Neural crest cell (in vitro differentiated cells): ENCODE measurements at regions not wholly inside any gene's neighbourhood (a gene's known extent, or its start where the extent isn't known, plus 50 kb on each side); places are given as distances from the start of the nearest gene placed in this dataset.

ENCODE experiments used
- DNase-seq: peaks from one replicate; pipeline ENCODE4 v3.0.0; 2021; ENCODE audit warnings: low read depth, mixed read lengths, low spot score
- H3K27ac Mint-ChIP-seq: one replicate; pipeline ENCODE4 v1.8.0; 2021; ENCODE audit warnings: mild to moderate bottlenecking, mixed read lengths; ENCODE audit not compliant: unreplicated experiment
- H3K27me3 Mint-ChIP-seq: 2 replicates; pipeline ENCODE4 v1.8.0; 2021; ENCODE audit warnings: low read depth, mild to moderate bottlenecking, mixed read lengths
- H3K36me3 Mint-ChIP-seq: 2 replicates; pipeline ENCODE4 v1.8.0; 2021; ENCODE audit warnings: low read depth, mild to moderate bottlenecking, mixed read lengths
- H3K4me1 Mint-ChIP-seq: 2 replicates; pipeline ENCODE4 v1.8.0; 2021; ENCODE audit warnings: mixed read lengths
- H3K4me3 Mint-ChIP-seq: one replicate; pipeline ENCODE4 v1.8.0; 2021; ENCODE audit warnings: mild to moderate bottlenecking, mixed read lengths
- H3K9me3 Mint-ChIP-seq: 2 replicates; pipeline ENCODE4 v1.8.0; 2021; ENCODE audit warnings: mixed read lengths
- CTCF ChIP-seq: fragments of 200-600 bp; sonication (generic); conservative IDR thresholded peaks from 2 replicates; pipeline ENCODE4 v1.5.0; 2021; ENCODE audit warnings: antibody characterized with exemption, mild to moderate bottlenecking

DNA sequence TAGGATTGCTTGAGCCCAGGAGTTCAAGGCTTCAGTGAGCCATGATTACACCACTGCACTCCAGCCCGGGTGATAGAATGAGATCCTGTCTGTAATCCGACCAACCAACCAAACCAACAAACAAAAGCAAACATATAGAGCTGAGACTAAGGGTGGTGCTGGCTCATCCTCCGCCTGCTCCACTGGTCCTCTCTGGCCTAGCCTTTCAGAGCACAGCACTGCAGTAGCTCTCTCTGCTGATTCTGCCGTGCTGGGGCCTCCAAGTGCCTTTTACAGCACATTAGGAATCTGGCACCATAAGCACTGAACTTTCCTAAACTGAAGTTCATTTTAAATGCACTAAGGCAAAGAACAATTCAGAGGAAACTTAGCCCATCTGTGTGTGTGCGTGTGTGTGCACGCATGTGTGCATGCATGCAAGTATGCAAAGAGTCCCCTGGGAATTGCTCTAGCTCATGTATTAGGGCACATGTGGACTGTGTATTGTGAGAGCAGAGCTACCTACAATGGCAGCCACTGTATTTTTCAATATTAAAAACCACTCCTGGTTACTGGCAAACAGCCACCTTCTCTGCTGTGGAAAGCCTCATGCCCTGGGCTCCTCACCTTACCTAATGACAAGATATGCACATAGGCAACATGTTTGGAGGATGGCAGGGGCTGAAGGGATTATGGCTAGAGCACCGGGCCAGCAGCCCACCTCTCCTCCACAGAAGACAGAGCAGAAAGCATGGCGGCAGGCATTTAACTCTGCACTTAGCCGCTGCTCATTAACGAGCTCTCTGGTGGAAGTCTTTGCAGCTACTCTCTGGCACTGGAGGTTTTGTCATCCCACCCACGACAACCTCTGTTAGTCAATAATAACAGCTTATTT is 223.1 kb upstream of the TSHZ3 start:
- Mint-ChIP-seq H3K27ac (no peak overlapping the region), H3K36me3 (no peaks in the 10 kb centered on the region), H3K4me1 (peaks cover 5% of the 10 kb centered on the region), H3K9me3 (no peaks in the 10 kb centered on the region), H3K4me3 (no peak overlapping the region), H3K27me3 (peaks cover 3% of the 10 kb centered on the region)
- no peak for DNase-seq
- no peak for TF ChIP-seq CTCF

DNA sequence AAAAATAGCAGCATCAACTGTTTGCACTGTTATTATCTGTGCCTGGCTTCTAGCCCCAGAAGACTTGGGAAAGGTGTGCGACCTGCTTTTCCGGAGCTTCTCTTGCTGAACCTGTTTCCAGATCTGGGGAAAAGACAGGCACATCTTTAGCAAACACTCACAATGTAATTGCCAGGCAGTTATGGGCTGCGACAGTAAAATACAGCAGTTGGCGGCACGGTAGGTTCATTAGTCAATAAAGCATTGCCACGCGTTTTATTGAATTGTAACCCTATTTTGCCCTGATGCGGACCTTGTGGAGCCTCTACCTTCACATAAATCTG is 223.7 kb upstream of the TSHZ3 start:
- Mint-ChIP-seq H3K27ac (no peak overlapping the region), H3K4me3 (no peak overlapping the region), H3K36me3 (no peaks in the 10 kb centered on the region), H3K4me1 (peaks cover 5% of the 10 kb centered on the region), H3K9me3 (no peaks in the 10 kb centered on the region), H3K27me3 (peaks cover 3% of the 10 kb centered on the region)
- no peak for TF ChIP-seq CTCF
- DNase-seq = no peak

GRCh38 chr19:31574251-31574973 is 225.2 kb upstream of the TSHZ3 start:
- Mint-ChIP-seq H3K27ac (no peak overlapping the region), H3K36me3 (no peaks in the 10 kb centered on the region), H3K4me3 (no peak overlapping the region), H3K4me1 (peaks cover 5% of the 10 kb centered on the region), H3K9me3 (no peaks in the 10 kb centered on the region), H3K27me3 (peaks cover 3% of the 10 kb centered on the region)
- no peak for DNase-seq
- no peak for TF ChIP-seq CTCF

GRCh38 chr19:31575846-31576335 is 226.7 kb upstream of the TSHZ3 start:
- no peak overlapping the region for H3K27ac Mint-ChIP-seq
- H3K36me3 Mint-ChIP-seq = no peaks in the 10 kb centered on the region
- peaks cover 3% of the 10 kb centered on the region for H3K27me3 Mint-ChIP-seq
- no peak for DNase-seq
- TF ChIP-seq CTCF = no peak
- H3K9me3 Mint-ChIP-seq = no peaks in the 10 kb centered on the region
- peaks cover 5% of the 10 kb centered on the region for H3K4me1 Mint-ChIP-seq
- H3K4me3 Mint-ChIP-seq = no peak overlapping the region

GRCh38 chr19:31578326-31578725 is 229.1 kb upstream of the TSHZ3 start:
- Mint-ChIP-seq H3K27me3 (peaks cover 19% of the 10 kb centered on the region), H3K4me3 (no peak overlapping the region), H3K27ac (no peak overlapping the region), H3K4me1 (peaks cover 5% of the 10 kb centered on the region), H3K36me3 (no peaks in the 10 kb centered on the region), H3K9me3 (no peaks in the 10 kb centered on the region)
- no peak for TF ChIP-seq CTCF
- no peak for DNase-seq
